K562 (cell line): ENCODE measurements at regions not wholly inside any gene's neighbourhood (a gene's known extent, or its start where the extent isn't known, plus 50 kb on each side); places are given as distances from the start of the nearest gene placed in this dataset.

Source experiments
- CHD4 ChIP-seq: fragments of 200-600 bp; sonication (generic); IDR thresholded peaks from 3 replicates; pipeline ENCODE4 v1.6.1; 2012; ENCODE audit warnings: low read depth, mild to moderate bottlenecking, mixed read lengths, low read length, inconsistent platforms; ENCODE audit not compliant: insufficient read depth, insufficient replicate concordance, poor library complexity, severe bottlenecking
- CTCF ChIP-seq, 3 experiments: IDR thresholded peaks in 2 of 3; conservative IDR thresholded peaks in 1 of 3; 2 replicates each; pipeline ENCODE4 v1.5.1; 2011 to 2012; ENCODE audit warnings: low read length in 3 of 3, mild to moderate bottlenecking in 3 of 3, control low read depth in 2 of 3, improper control_type of control experiment in 1 of 3, inconsistent platforms in 1 of 3, low read depth in 1 of 3, mixed read lengths in 1 of 3, moderate library complexity in 1 of 3; ENCODE audit not compliant: insufficient read depth in 2 of 3
- MYC ChIP-seq, 2 experiments: fragments of 250-450 bp in 1 of 2; sonication (Bioruptor Pico) in 1 of 2; IDR thresholded peaks; 2 replicates each; pipeline versions ENCODE4 v1.5.1 to v1.6.1; 2012 to 2021; ENCODE audit warnings: low read depth in 2 of 2, borderline replicate concordance in 1 of 2, improper control_type of control experiment in 1 of 2, low read length in 1 of 2, mild to moderate bottlenecking in 1 of 2, moderate library complexity in 1 of 2
- USF1 ChIP-seq: sonication (generic); formaldehyde crosslinking; IDR thresholded peaks from 2 replicates; pipeline ENCODE4 v1.9.0; 2022; ENCODE audit warnings: mild to moderate bottlenecking, missing genetic modification reagents

- no peak for TF ChIP-seq CTCF (IDR thresholded peaks at IDR 0.05 in 2 of 3, conservative IDR thresholded peaks at IDR 0.05 in 1 of 3; ENCODE audit: insufficient read depth in 2 of 3, low read depth in 1 of 3, low read length in 3 of 3)
- TF ChIP-seq CHD4, result no peak
- TF ChIP-seq USF1 (CRISPR knock-in tag), result no peak
- no peak for TF ChIP-seq MYC (IDR thresholded peaks at IDR 0.05; ENCODE audit: low read depth, low read length)
- TF ChIP-seq MYC (CRISPR knock-in tag; IDR thresholded peaks at IDR 0.05; ENCODE audit: borderline replicate concordance, low read depth), result no peak
Observed at GRCh38 chr19:28859811-28860210, 353.1 kb downstream of the UQCRFS1 start.
